ENCODE measurements at regions not wholly inside any gene's neighbourhood (a gene's known extent, or its start where the extent isn't known, plus 50 kb on each side); places are given as distances from the start of the nearest gene placed in this dataset.

DNA sequence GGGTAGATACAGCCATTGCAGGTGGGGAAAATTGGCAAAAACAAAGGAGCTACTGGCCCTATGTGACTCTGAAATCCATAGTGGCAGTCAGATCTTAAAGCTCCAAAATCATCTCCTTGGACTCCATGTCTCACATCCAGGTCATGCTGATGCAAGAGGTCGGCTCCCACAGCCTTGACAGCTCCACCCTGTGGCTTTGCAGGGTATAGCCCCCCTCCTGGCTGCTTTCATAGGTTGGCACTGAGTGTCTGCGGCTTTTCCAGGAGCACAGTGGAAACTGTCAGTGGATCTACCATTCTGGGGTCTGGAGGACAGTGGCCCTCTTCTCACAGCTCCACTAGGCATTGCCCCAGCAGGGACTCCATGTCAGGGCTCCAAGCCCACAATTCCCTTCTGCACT lies 1190.1 kb downstream of the CDH12 start:
- Histone ChIP-seq H3K36me3 (ENCODE audit: insufficient read depth, low read length, poor library complexity, severe bottlenecking) (no peaks in the 10 kb centered on the region), H3K9me3 (ENCODE audit: low read depth, low read length, poor library complexity, severe bottlenecking) (no peaks in the 10 kb centered on the region), H3K4me1 (ENCODE audit: insufficient read depth, low read length, poor library complexity, severe bottlenecking) (no peaks in the 10 kb centered on the region), H3K4me3 (ENCODE audit: low read depth, low read length, poor library complexity, severe bottlenecking) (no peak overlapping the region), H3K27me3 (replicated peaks; ENCODE audit: insufficient read depth, low read depth, low read length, poor library complexity) (no peaks in the 10 kb centered on the region), H3K27ac (ENCODE audit: low read depth, low read length, poor library complexity, severe bottlenecking) (no peak overlapping the region)
- no TSS peak for BruUV-seq (replicated peaks)
- intact Hi-C loops (cut with micrococcal nuclease; ENCODE audit: unreplicated experiment): no loop called here
- TF ChIP-seq EZH2 (IDR thresholded peaks at IDR 0.05; ENCODE audit: borderline replicate concordance, low read depth, low read length, poor library complexity, severe bottlenecking): no peak
- TF ChIP-seq, protein P1, sequence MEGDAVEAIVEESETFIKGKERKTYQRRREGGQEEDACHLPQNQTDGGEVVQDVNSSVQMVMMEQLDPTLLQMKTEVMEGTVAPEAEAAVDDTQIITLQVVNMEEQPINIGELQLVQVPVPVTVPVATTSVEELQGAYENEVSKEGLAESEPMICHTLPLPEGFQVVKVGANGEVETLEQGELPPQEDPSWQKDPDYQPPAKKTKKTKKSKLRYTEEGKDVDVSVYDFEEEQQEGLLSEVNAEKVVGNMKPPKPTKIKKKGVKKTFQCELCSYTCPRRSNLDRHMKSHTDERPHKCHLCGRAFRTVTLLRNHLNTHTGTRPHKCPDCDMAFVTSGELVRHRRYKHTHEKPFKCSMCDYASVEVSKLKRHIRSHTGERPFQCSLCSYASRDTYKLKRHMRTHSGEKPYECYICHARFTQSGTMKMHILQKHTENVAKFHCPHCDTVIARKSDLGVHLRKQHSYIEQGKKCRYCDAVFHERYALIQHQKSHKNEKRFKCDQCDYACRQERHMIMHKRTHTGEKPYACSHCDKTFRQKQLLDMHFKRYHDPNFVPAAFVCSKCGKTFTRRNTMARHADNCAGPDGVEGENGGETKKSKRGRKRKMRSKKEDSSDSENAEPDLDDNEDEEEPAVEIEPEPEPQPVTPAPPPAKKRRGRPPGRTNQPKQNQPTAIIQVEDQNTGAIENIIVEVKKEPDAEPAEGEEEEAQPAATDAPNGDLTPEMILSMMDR (conservative IDR thresholded peaks at IDR 0.05; ENCODE audit: low read depth, low read length): 0 out of 2 replicates have a peak, but pooled peaks have one; percentile 28
- ChIA-PET POLR2A (ENCODE audit: low non-redundant PET) (no interaction called here), CTCF (no interaction called here)
- DNase-seq (ENCODE audit: low spot score): peak; percentile 11

DNA sequence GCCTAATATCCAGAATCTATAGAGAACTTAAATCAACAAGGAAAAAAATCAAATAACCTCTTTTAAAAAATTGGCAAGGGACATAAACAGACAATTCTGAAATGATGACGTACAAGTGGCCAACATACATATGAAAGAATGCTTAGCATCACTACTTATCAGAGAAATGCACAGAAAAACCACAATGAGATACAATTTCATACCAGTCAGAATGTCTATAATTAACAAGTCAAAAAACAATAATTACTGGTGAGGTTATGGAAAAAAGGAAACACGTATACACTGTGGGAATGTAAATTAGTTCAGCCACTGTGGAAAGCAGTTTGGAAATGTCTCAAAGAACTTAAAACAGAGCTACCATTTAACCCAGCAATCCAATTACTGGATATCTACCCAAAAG lies 1192.0 kb downstream of the CDH12 start:
- CTCF ChIA-PET: no interaction called here
- intact Hi-C loops (cut with micrococcal nuclease; ENCODE audit: unreplicated experiment): no loop called here
- TF ChIP-seq, protein P1 (conservative IDR thresholded peaks at IDR 0.05; ENCODE audit: low read depth, low read length): no peak
- no peak for TF ChIP-seq EZH2 (IDR thresholded peaks at IDR 0.05; ENCODE audit: borderline replicate concordance, low read depth, low read length, poor library complexity, severe bottlenecking)
- Histone ChIP-seq H3K36me3 (ENCODE audit: insufficient read depth, low read length, poor library complexity, severe bottlenecking) (no peaks in the 10 kb centered on the region), H3K9me3 (ENCODE audit: low read depth, low read length, poor library complexity, severe bottlenecking) (no peaks in the 10 kb centered on the region), H3K4me1 (ENCODE audit: insufficient read depth, low read length, poor library complexity, severe bottlenecking) (no peaks in the 10 kb centered on the region), H3K4me3 (ENCODE audit: low read depth, low read length, poor library complexity, severe bottlenecking) (no peak overlapping the region), H3K27me3 (replicated peaks; ENCODE audit: insufficient read depth, low read depth, low read length, poor library complexity) (no peaks in the 10 kb centered on the region), H3K27ac (ENCODE audit: low read depth, low read length, poor library complexity, severe bottlenecking) (no peak overlapping the region)
- POLR2A ChIA-PET (ENCODE audit: low non-redundant PET): no interaction called here
- no peak for DNase-seq (ENCODE audit: low spot score)
- no TSS peak for BruUV-seq (replicated peaks)

DNA sequence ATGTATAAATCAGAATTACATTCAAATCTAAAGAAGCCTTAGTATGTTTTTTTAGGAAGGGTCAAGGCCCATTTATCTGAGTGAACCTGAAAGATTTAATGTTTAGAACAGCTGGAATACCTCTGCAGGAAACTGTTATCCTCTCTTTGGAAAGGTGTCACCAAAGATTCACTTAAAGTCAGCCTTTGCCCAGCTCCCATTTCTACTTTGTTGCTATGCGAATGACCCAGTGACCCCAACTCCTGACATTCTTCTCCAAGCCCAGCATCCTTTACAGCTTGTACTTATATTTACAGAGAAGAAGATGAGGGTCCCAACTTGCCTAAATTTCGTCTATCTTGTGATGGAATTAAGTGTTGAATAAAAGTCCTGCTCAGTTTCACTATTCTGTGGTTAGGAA lies 1198.6 kb downstream of the CDH12 start:
- ChIA-PET POLR2A (ENCODE audit: low non-redundant PET) (no interaction called here), CTCF (no interaction called here)
- intact Hi-C loops (cut with micrococcal nuclease; ENCODE audit: unreplicated experiment): no loop called here

More for the DNA sequence above, 1198.6 kb downstream of the CDH12 start:
- H3K9me3 ChIP-seq (ENCODE audit: low read depth, low read length, poor library complexity, severe bottlenecking): no peaks in the 10 kb centered on the region
- H3K4me1 ChIP-seq (ENCODE audit: insufficient read depth, low read length, poor library complexity, severe bottlenecking): no peaks in the 10 kb centered on the region
- DNase-seq (ENCODE audit: low spot score): no peak
- no peaks in the 10 kb centered on the region for H3K36me3 ChIP-seq (ENCODE audit: insufficient read depth, low read length, poor library complexity, severe bottlenecking)
- no peak overlapping the region for H3K27ac ChIP-seq (ENCODE audit: low read depth, low read length, poor library complexity, severe bottlenecking)
- no peak overlapping the region for H3K4me3 ChIP-seq (ENCODE audit: low read depth, low read length, poor library complexity, severe bottlenecking)
- H3K27me3 ChIP-seq (replicated peaks; ENCODE audit: insufficient read depth, low read depth, low read length, poor library complexity): no peaks in the 10 kb centered on the region
- TF ChIP-seq, protein P1 (conservative IDR thresholded peaks at IDR 0.05; ENCODE audit: low read depth, low read length): no peak
- TF ChIP-seq EZH2 (IDR thresholded peaks at IDR 0.05; ENCODE audit: borderline replicate concordance, low read depth, low read length, poor library complexity, severe bottlenecking): no peak
- no TSS peak for BruUV-seq (replicated peaks)

Data from A673 (cell line).